ENCODE measurements at regions not wholly inside any gene's neighbourhood (a gene's known extent, or its start where the extent isn't known, plus 50 kb on each side); places are given as distances from the start of the nearest gene placed in this dataset.

GRCh38 chr2:53302455-53302854 lies 465.1 kb upstream of the CHAC2 start:
- no peaks in the 10 kb centered on the region for H3K27me3 ChIP-seq
- no peak for TF ChIP-seq POLR2AphosphoS5 (IDR thresholded peaks at IDR 0.05)
- no peak for TF ChIP-seq EP300 (IDR thresholded peaks at IDR 0.05; ENCODE audit: low read depth)
- TF ChIP-seq POLR2A (IDR thresholded peaks at IDR 0.05), result no peak
- no peak for TF ChIP-seq CTCF (IDR thresholded peaks at IDR 0.05)
- WGBS, 2 donors (ENCODE audit: low coverage in 1 of 2), result 83 to 84% methylated on average over 1 of the region's 1 CpG
- intact Hi-C loops (cut with DNase I; ENCODE audit: low total_unique reads) (no loop called here), in situ Hi-C loops (cut with MboI; ENCODE audit: low pct_ligation_motif_present in 1 of 4, low pct_unique_long_range_greater_than_20kb in 1 of 4, low sequenced_read_pairs in 3 of 4) (no loop called here)
- H3K4me3 ChIP-seq, result no peak overlapping the region
- H3K27ac ChIP-seq, result no peak overlapping the region
- H3K4me1 ChIP-seq, result no peaks in the 10 kb centered on the region
- H3K9me3 ChIP-seq, result no peaks in the 10 kb centered on the region
- DNase-seq, result no peak
- no peaks in the 10 kb centered on the region for H3K36me3 ChIP-seq

GRCh38 chr2:53289309-53290006 lies 478.1 kb upstream of the CHAC2 start:
- Histone ChIP-seq H3K36me3 (no peaks in the 10 kb centered on the region), H3K9me3 (no peaks in the 10 kb centered on the region), H3K27me3 (no peaks in the 10 kb centered on the region), H3K4me3 (no peak overlapping the region), H3K27ac (no peak overlapping the region), H3K4me1 (no peaks in the 10 kb centered on the region)
- intact Hi-C loops (cut with DNase I; ENCODE audit: low total_unique reads) (no loop called here), in situ Hi-C loops (cut with MboI; ENCODE audit: low pct_ligation_motif_present in 1 of 4, low pct_unique_long_range_greater_than_20kb in 1 of 4, low sequenced_read_pairs in 3 of 4) (no loop called here)
- no peak for DNase-seq
- TF ChIP-seq POLR2A (IDR thresholded peaks at IDR 0.05) (no peak), POLR2AphosphoS5 (IDR thresholded peaks at IDR 0.05) (no peak), CTCF (IDR thresholded peaks at IDR 0.05) (no peak), EP300 (IDR thresholded peaks at IDR 0.05; ENCODE audit: low read depth) (no peak)

GRCh38 chr2:53286345-53286744 lies 481.3 kb upstream of the CHAC2 start:
- H3K27me3 ChIP-seq, result no peaks in the 10 kb centered on the region
- H3K9me3 ChIP-seq, result no peaks in the 10 kb centered on the region
- in situ Hi-C loops (cut with MboI; ENCODE audit: low pct_ligation_motif_present in 1 of 4, low pct_unique_long_range_greater_than_20kb in 1 of 4, low sequenced_read_pairs in 3 of 4) (no loop called here), intact Hi-C loops (cut with DNase I; ENCODE audit: low total_unique reads) (no loop called here)
- no peak overlapping the region for H3K4me3 ChIP-seq
- H3K36me3 ChIP-seq, result no peaks in the 10 kb centered on the region
- H3K27ac ChIP-seq, result no peak overlapping the region
- 92 to 100% methylated on average over 1 to 2 of the region's 2 CpGs for WGBS, 2 donors (ENCODE audit: low coverage in 1 of 2)
- no peak for DNase-seq
- H3K4me1 ChIP-seq, result no peaks in the 10 kb centered on the region
- TF ChIP-seq CTCF (IDR thresholded peaks at IDR 0.05) (no peak), EP300 (IDR thresholded peaks at IDR 0.05; ENCODE audit: low read depth) (no peak), POLR2AphosphoS5 (IDR thresholded peaks at IDR 0.05) (no peak), POLR2A (IDR thresholded peaks at IDR 0.05) (no peak)

GRCh38 chr2:53275743-53276142 lies 491.9 kb upstream of the CHAC2 start:
- 81 to 100% methylated on average over 1 of the region's 1 CpG for WGBS, 2 donors (ENCODE audit: low coverage in 1 of 2)
- Histone ChIP-seq H3K9me3 (no peaks in the 10 kb centered on the region), H3K4me3 (no peak overlapping the region), H3K27me3 (no peaks in the 10 kb centered on the region), H3K4me1 (no peaks in the 10 kb centered on the region), H3K27ac (no peak overlapping the region), H3K36me3 (no peaks in the 10 kb centered on the region)
- no peak for DNase-seq
- in situ Hi-C loops (cut with MboI; ENCODE audit: low pct_ligation_motif_present in 1 of 4, low pct_unique_long_range_greater_than_20kb in 1 of 4, low sequenced_read_pairs in 3 of 4) (no loop called here), intact Hi-C loops (cut with DNase I; ENCODE audit: low total_unique reads) (no loop called here)
- no peak for TF ChIP-seq EP300 (IDR thresholded peaks at IDR 0.05; ENCODE audit: low read depth)
- no peak for TF ChIP-seq POLR2A (IDR thresholded peaks at IDR 0.05)
- no peak for TF ChIP-seq CTCF (IDR thresholded peaks at IDR 0.05)
- TF ChIP-seq POLR2AphosphoS5 (IDR thresholded peaks at IDR 0.05), result no peak

Measured in transverse colon (tissue), 4 donors.